ENCODE measurements at regions not wholly inside any gene's neighbourhood (a gene's known extent, or its start where the extent isn't known, plus 50 kb on each side); places are given as distances from the start of the nearest gene placed in this dataset.

DNA sequence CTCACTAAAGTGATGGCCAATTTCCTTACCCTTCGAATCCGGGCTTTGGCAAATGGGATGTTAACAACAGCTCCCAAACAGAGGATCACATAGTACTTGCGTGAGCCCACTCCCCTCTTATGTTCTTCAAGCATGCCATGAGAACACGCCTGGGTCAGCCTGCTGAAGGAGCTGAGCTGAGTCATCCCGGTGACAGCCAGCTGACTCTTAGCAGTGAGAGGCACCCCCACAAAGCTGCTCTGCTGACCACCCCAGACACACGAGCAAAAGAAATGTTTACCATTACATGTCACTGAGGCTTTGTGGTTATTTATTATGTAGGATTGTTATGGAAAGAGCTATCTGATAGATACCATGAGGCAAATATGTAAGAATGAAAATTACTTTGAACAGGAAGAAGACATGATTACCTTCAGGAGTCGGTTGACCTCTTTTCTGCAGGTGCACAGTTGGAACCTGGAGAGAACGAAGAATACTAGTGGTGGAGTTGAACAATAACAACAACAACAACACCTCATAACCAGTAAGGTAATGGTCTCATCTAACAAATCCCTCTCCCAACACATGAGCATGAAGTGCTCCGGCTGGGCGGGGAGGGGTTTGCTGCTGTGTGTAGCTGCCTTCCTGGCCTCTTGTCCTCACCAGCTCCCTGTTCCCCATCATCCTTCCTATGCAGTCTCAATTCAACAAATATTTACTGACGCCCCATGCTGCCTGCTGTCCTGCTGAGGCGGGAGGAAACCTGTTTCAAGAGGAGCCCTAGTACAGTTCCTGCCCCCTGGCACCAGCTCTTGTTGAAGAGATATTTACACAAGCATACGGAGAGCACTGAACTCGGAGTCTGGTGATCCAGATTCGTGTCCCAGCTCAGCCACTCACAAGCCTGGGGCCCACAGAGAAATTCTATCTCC, 69.4 kb upstream of the LHFPL2 start:
- Histone ChIP-seq H3K4me1 (ENCODE audit: insufficient read depth) (no peaks in the 10 kb centered on the region), H3K9me2 (ENCODE audit: insufficient read depth) (no peaks in the 10 kb centered on the region), H2AFZ (no peak overlapping the region), H3K27ac (ENCODE audit: low read depth) (no peak overlapping the region), H3K36me3 (ENCODE audit: insufficient read depth) (no peaks in the 10 kb centered on the region), H3F3A (replicated peaks; ENCODE audit: low read depth) (no peaks in the 10 kb centered on the region), H3K27me3 (ENCODE audit: insufficient read depth) (no peaks in the 10 kb centered on the region), H3K4me2 (no peak overlapping the region), H3K4me3 (no peak overlapping the region), H4K20me1 (replicated peaks; ENCODE audit: insufficient read depth) (no peaks in the 10 kb centered on the region), H3K79me2 (replicated peaks; ENCODE audit: insufficient read depth) (no peaks in the 10 kb centered on the region)
- H3K27ac Mint-ChIP-seq: no peak overlapping the region
- no peak for DNase-seq (ENCODE audit: low spot score)
- TF ChIP-seq, protein P1, sequence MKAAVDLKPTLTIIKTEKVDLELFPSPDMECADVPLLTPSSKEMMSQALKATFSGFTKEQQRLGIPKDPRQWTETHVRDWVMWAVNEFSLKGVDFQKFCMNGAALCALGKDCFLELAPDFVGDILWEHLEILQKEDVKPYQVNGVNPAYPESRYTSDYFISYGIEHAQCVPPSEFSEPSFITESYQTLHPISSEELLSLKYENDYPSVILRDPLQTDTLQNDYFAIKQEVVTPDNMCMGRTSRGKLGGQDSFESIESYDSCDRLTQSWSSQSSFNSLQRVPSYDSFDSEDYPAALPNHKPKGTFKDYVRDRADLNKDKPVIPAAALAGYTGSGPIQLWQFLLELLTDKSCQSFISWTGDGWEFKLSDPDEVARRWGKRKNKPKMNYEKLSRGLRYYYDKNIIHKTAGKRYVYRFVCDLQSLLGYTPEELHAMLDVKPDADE (IDR thresholded peaks at IDR 0.05): no peak
- TF ChIP-seq JUNB (IDR thresholded peaks at IDR 0.05; ENCODE audit: unreplicated experiment) (no peak), NANOG (IDR thresholded peaks at IDR 0.05; ENCODE audit: borderline replicate concordance) (no peak), STAT1 (IDR thresholded peaks at IDR 0.05; ENCODE audit: unreplicated experiment) (no peak), CREB1 (CRISPR knock-in tag; IDR thresholded peaks at IDR 0.05; ENCODE audit: low read depth) (no peak), EZH2 (IDR thresholded peaks at IDR 0.05; ENCODE audit: low read depth, unreplicated experiment) (no peak), ZNF331 (CRISPR knock-in tag; IDR thresholded peaks at IDR 0.05; ENCODE audit: low read depth) (no peak)
- TF ChIP-seq, protein P2, sequence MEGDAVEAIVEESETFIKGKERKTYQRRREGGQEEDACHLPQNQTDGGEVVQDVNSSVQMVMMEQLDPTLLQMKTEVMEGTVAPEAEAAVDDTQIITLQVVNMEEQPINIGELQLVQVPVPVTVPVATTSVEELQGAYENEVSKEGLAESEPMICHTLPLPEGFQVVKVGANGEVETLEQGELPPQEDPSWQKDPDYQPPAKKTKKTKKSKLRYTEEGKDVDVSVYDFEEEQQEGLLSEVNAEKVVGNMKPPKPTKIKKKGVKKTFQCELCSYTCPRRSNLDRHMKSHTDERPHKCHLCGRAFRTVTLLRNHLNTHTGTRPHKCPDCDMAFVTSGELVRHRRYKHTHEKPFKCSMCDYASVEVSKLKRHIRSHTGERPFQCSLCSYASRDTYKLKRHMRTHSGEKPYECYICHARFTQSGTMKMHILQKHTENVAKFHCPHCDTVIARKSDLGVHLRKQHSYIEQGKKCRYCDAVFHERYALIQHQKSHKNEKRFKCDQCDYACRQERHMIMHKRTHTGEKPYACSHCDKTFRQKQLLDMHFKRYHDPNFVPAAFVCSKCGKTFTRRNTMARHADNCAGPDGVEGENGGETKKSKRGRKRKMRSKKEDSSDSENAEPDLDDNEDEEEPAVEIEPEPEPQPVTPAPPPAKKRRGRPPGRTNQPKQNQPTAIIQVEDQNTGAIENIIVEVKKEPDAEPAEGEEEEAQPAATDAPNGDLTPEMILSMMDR (conservative IDR thresholded peaks at IDR 0.05; ENCODE audit: low read depth in 2 of 2): no peak
- H3K4me3 Mint-ChIP-seq: no peak overlapping the region
- H3K9me3 Mint-ChIP-seq: no peaks in the 10 kb centered on the region
- peaks cover 7% of the 10 kb centered on the region for H3K27me3 Mint-ChIP-seq (ENCODE audit: insufficient read depth, low read depth, poor library complexity)
- peaks cover 20% of the 10 kb centered on the region for H3K4me1 Mint-ChIP-seq
- no peaks in the 10 kb centered on the region for H3K36me3 Mint-ChIP-seq (ENCODE audit: low read depth)
- ATAC-seq: no peak

DNA sequence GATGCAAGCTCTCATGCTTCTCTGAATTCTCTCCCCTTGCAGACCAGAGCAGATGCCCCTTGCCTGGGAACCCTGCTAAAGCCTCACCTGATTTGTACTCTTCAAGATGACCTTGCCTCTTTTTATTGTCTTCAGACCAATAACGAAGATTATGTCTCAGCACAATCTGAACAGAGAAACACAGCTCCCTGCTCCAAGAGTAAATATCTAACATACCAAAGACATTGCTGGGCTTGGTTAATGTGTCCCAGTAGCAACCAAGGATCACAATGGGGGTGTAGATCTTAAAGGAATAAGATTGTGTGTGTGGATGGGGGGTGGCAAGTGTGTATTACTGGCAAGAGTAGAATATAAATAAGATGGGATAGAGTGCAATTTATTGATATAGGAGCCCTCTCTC, 67.6 kb upstream of the LHFPL2 start:
- Histone ChIP-seq H3K27me3 (ENCODE audit: insufficient read depth) (no peaks in the 10 kb centered on the region), H3F3A (replicated peaks; ENCODE audit: low read depth) (no peaks in the 10 kb centered on the region), H2AFZ (no peak overlapping the region), H3K27ac (ENCODE audit: low read depth) (no peak overlapping the region), H3K4me1 (ENCODE audit: insufficient read depth) (no peaks in the 10 kb centered on the region), H3K4me2 (no peak overlapping the region), H4K20me1 (replicated peaks; ENCODE audit: insufficient read depth) (no peaks in the 10 kb centered on the region), H3K36me3 (ENCODE audit: insufficient read depth) (no peaks in the 10 kb centered on the region), H3K4me3 (no peak overlapping the region), H3K79me2 (replicated peaks; ENCODE audit: insufficient read depth) (no peaks in the 10 kb centered on the region), H3K9me2 (ENCODE audit: insufficient read depth) (no peaks in the 10 kb centered on the region)
- ATAC-seq: no peak
- Mint-ChIP-seq H3K27ac (no peak overlapping the region), H3K4me1 (peaks cover 12% of the 10 kb centered on the region), H3K36me3 (ENCODE audit: low read depth) (peaks cover 1% of the 10 kb centered on the region; the same call in 1 of the 3 replicates), H3K4me3 (no peak overlapping the region), H3K27me3 (ENCODE audit: insufficient read depth, low read depth, poor library complexity) (peaks cover 3% of the 10 kb centered on the region), H3K9me3 (peaks cover 4% of the 10 kb centered on the region; the same call in 1 of the 3 replicates)
- no peak for DNase-seq (ENCODE audit: low spot score)
- no peak for TF ChIP-seq CREB1 (CRISPR knock-in tag; IDR thresholded peaks at IDR 0.05; ENCODE audit: low read depth)
- no peak for TF ChIP-seq EZH2phosphoT487 (IDR thresholded peaks at IDR 0.05; ENCODE audit: unreplicated experiment)
- no peak for TF ChIP-seq JUNB (IDR thresholded peaks at IDR 0.05; ENCODE audit: unreplicated experiment)
- TF ChIP-seq, protein P2 (conservative IDR thresholded peaks at IDR 0.05; ENCODE audit: low read depth in 2 of 2): no peak
- TF ChIP-seq POLR2AphosphoS5 (IDR thresholded peaks at IDR 0.05; ENCODE audit: low read depth): no peak
- TF ChIP-seq, protein P3, sequence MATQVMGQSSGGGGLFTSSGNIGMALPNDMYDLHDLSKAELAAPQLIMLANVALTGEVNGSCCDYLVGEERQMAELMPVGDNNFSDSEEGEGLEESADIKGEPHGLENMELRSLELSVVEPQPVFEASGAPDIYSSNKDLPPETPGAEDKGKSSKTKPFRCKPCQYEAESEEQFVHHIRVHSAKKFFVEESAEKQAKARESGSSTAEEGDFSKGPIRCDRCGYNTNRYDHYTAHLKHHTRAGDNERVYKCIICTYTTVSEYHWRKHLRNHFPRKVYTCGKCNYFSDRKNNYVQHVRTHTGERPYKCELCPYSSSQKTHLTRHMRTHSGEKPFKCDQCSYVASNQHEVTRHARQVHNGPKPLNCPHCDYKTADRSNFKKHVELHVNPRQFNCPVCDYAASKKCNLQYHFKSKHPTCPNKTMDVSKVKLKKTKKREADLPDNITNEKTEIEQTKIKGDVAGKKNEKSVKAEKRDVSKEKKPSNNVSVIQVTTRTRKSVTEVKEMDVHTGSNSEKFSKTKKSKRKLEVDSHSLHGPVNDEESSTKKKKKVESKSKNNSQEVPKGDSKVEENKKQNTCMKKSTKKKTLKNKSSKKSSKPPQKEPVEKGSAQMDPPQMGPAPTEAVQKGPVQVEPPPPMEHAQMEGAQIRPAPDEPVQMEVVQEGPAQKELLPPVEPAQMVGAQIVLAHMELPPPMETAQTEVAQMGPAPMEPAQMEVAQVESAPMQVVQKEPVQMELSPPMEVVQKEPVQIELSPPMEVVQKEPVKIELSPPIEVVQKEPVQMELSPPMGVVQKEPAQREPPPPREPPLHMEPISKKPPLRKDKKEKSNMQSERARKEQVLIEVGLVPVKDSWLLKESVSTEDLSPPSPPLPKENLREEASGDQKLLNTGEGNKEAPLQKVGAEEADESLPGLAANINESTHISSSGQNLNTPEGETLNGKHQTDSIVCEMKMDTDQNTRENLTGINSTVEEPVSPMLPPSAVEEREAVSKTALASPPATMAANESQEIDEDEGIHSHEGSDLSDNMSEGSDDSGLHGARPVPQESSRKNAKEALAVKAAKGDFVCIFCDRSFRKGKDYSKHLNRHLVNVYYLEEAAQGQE (IDR thresholded peaks at IDR 0.05; ENCODE audit: unreplicated experiment): no peak
- TF ChIP-seq EZH2 (IDR thresholded peaks at IDR 0.05; ENCODE audit: low read depth, unreplicated experiment): no peak
- TF ChIP-seq, protein P1 (IDR thresholded peaks at IDR 0.05): no peak
- TF ChIP-seq NANOG (IDR thresholded peaks at IDR 0.05; ENCODE audit: borderline replicate concordance): no peak

Measured in GM23338 (cell line).